ENCODE measurements at regions not wholly inside any gene's neighbourhood (a gene's known extent, or its start where the extent isn't known, plus 50 kb on each side); places are given as distances from the start of the nearest gene placed in this dataset.
"Not testable (repeated sequence)": the region's sequence is repeated elsewhere in the genome, so short reads cannot be mapped to it uniquely, and the experiment has no call there.

GRCh38 chr6:154624038-154624599, 109.1 kb upstream of the SCAF8 start:
- Histone ChIP-seq H3K36me3 (ENCODE audit: insufficient read depth) (no peaks in the 10 kb centered on the region), H3K9ac (no peak overlapping the region), H3K4me2 (no peak overlapping the region), H3K4me3 (IDR thresholded peaks at IDR 0.05; ENCODE audit: insufficient read depth, low read depth, low read length) (no peak overlapping the region), H3K27me3 (ENCODE audit: insufficient read depth, low read depth) (no peaks in the 10 kb centered on the region), H4K20me1 (ENCODE audit: insufficient read depth) (no peaks in the 10 kb centered on the region), H2AFZ (ENCODE audit: low read depth) (no peak overlapping the region), H3K79me2 (ENCODE audit: insufficient read depth, low read depth) (no peaks in the 10 kb centered on the region), H3K27ac (no peak overlapping the region), H3K4me1 (ENCODE audit: low read depth, poor library complexity, severe bottlenecking) (no peaks in the 10 kb centered on the region)
- TF ChIP-seq CTCF (conservative IDR thresholded peaks at IDR 0.05; ENCODE audit: low read depth, low read length), result no peak

GRCh38 chr6:154624727-154625126, 108.5 kb upstream of the SCAF8 start:
- not testable (repeated sequence) for H4K20me1 ChIP-seq (ENCODE audit: insufficient read depth); H2AFZ ChIP-seq (ENCODE audit: low read depth); H3K9ac ChIP-seq; H3K79me2 ChIP-seq (ENCODE audit: insufficient read depth, low read depth); H3K4me3 ChIP-seq (IDR thresholded peaks at IDR 0.05; ENCODE audit: insufficient read depth, low read depth, low read length); H3K4me1 ChIP-seq (ENCODE audit: low read depth, poor library complexity, severe bottlenecking); H3K27ac ChIP-seq; H3K27me3 ChIP-seq (ENCODE audit: insufficient read depth, low read depth); H3K36me3 ChIP-seq (ENCODE audit: insufficient read depth); H3K4me2 ChIP-seq

- Histone ChIP-seq H2AFZ (ENCODE audit: low read depth) (no peak overlapping the region), H4K20me1 (ENCODE audit: insufficient read depth) (no peaks in the 10 kb centered on the region), H3K4me3 (IDR thresholded peaks at IDR 0.05; ENCODE audit: insufficient read depth, low read depth, low read length) (no peak overlapping the region), H3K36me3 (ENCODE audit: insufficient read depth) (no peaks in the 10 kb centered on the region), H3K27ac (no peak overlapping the region), H3K9ac (no peak overlapping the region), H3K27me3 (ENCODE audit: insufficient read depth, low read depth) (no peaks in the 10 kb centered on the region), H3K79me2 (ENCODE audit: insufficient read depth, low read depth) (no peaks in the 10 kb centered on the region), H3K4me2 (no peak overlapping the region), H3K4me1 (ENCODE audit: low read depth, poor library complexity, severe bottlenecking) (no peaks in the 10 kb centered on the region)
- no peak for TF ChIP-seq CTCF (conservative IDR thresholded peaks at IDR 0.05; ENCODE audit: low read depth, low read length)
Observed at GRCh38 chr6:154625721-154626120, 107.5 kb upstream of the SCAF8 start.

- no peak overlapping the region for H3K4me2 ChIP-seq
- no peaks in the 10 kb centered on the region for H3K4me1 ChIP-seq (ENCODE audit: low read depth, poor library complexity, severe bottlenecking)
- H3K4me3 ChIP-seq (IDR thresholded peaks at IDR 0.05; ENCODE audit: insufficient read depth, low read depth, low read length), result no peak overlapping the region
- no peak overlapping the region for H3K27ac ChIP-seq
- TF ChIP-seq CTCF (conservative IDR thresholded peaks at IDR 0.05; ENCODE audit: low read depth, low read length), result no peak
- H2AFZ ChIP-seq (ENCODE audit: low read depth), result no peak overlapping the region
- H4K20me1 ChIP-seq (ENCODE audit: insufficient read depth), result no peaks in the 10 kb centered on the region
- no peaks in the 10 kb centered on the region for H3K27me3 ChIP-seq (ENCODE audit: insufficient read depth, low read depth)
- H3K79me2 ChIP-seq (ENCODE audit: insufficient read depth, low read depth), result no peaks in the 10 kb centered on the region
- no peaks in the 10 kb centered on the region for H3K36me3 ChIP-seq (ENCODE audit: insufficient read depth)
- no peak overlapping the region for H3K9ac ChIP-seq
Observed at GRCh38 chr6:154629127-154629526, 104.1 kb upstream of the SCAF8 start.

GRCh38 chr6:154632119-154632518, 101.1 kb upstream of the SCAF8 start:
- Histone ChIP-seq H3K27ac (no peak overlapping the region), H4K20me1 (ENCODE audit: insufficient read depth) (no peaks in the 10 kb centered on the region), H2AFZ (ENCODE audit: low read depth) (no peak overlapping the region), H3K27me3 (ENCODE audit: insufficient read depth, low read depth) (no peaks in the 10 kb centered on the region), H3K4me1 (ENCODE audit: low read depth, poor library complexity, severe bottlenecking) (no peaks in the 10 kb centered on the region), H3K4me3 (IDR thresholded peaks at IDR 0.05; ENCODE audit: insufficient read depth, low read depth, low read length) (no peak overlapping the region), H3K79me2 (ENCODE audit: insufficient read depth, low read depth) (no peaks in the 10 kb centered on the region), H3K36me3 (ENCODE audit: insufficient read depth) (no peaks in the 10 kb centered on the region), H3K4me2 (no peak overlapping the region), H3K9ac (no peak overlapping the region)
- no peak for TF ChIP-seq CTCF (conservative IDR thresholded peaks at IDR 0.05; ENCODE audit: low read depth, low read length)
